SK-N-SH (cell line): ENCODE measurements at regions not wholly inside any gene's neighbourhood (a gene's known extent, or its start where the extent isn't known, plus 50 kb on each side); places are given as distances from the start of the nearest gene placed in this dataset.

ENCODE experiments used
- CTCF ChIA-PET: fragments of 300-600, 350-600 bp; formaldehyde crosslinking; extraction: SDS; loops from one replicate; lab custom pipeline; 2021; lab: Yijun Ruan, JAX
- POLR2A ChIA-PET: fragments of 350-600 bp; sonication (Branson Sonifier 250); formaldehyde crosslinking; extraction: SDS; loops from one replicate; lab custom pipeline; 2020; ENCODE audit warnings: antibody characterized with exemption, inconsistent platforms; lab: Yijun Ruan, JAX
- DNase-seq: peaks from one replicate; pipeline ENCODE4 v3.0.0; 2012
- H2AFZ ChIP-seq: fragments of 200-600 bp; sonication (generic); 2 replicates; pipeline ENCODE4 v1.8.1; 2016; ENCODE audit warnings: antibody characterized with exemption, mild to moderate bottlenecking, low read depth
- H3F3A ChIP-seq: fragments of 200-600 bp; sonication (generic); replicated peaks from 2 replicates; pipeline ENCODE3; 2016; ENCODE audit warnings: antibody characterized with exemption, mild to moderate bottlenecking; ENCODE audit not compliant: insufficient read depth
- H3K27ac ChIP-seq, 2 experiments: fragments of 200-500 bp in 1 of 2; fragments of 200-600 bp in 1 of 2; sonication (Bioruptor generic) in 1 of 2; sonication (generic), shearing (Covaris generic) in 1 of 2; 2 replicates each; pipeline versions ENCODE4 v1.5.1 to v1.6.1; 2014 to 2016; ENCODE audit warnings: low read depth in 2 of 2, inconsistent platforms in 1 of 2, low read length in 1 of 2, mild to moderate bottlenecking in 1 of 2, mixed read lengths in 1 of 2
- H3K27me3 ChIP-seq: fragments of 200-600 bp; sonication (generic), shearing (Covaris generic); 2 replicates; pipeline ENCODE4 v1.6.1; 2016; ENCODE audit warnings: mixed run types; ENCODE audit not compliant: insufficient read depth
- H3K36me3 ChIP-seq, 2 experiments: fragments of 200-500 bp in 1 of 2; fragments of 200-600 bp in 1 of 2; sonication (Bioruptor generic) in 1 of 2; sonication (generic) in 1 of 2; replicated peaks in 1 of 2; 2 replicates each; pipeline versions ENCODE3 to v1.5.1; 2014 to 2016; ENCODE audit warnings: low read length in 1 of 2, mild to moderate bottlenecking in 1 of 2; ENCODE audit not compliant: insufficient read depth in 2 of 2, control insufficient read depth in 1 of 2
- H3K4me1 ChIP-seq, 2 experiments: fragments of 200-500 bp in 1 of 2; fragments of 200-600 bp in 1 of 2; sonication (Bioruptor generic) in 1 of 2; sonication (generic), shearing (Covaris generic) in 1 of 2; 2 replicates each; pipeline versions ENCODE4 v1.5.1 to v1.6.1; 2014 to 2016; ENCODE audit warnings: low read depth in 1 of 2, low read length in 1 of 2, mixed run types in 1 of 2; ENCODE audit not compliant: insufficient read depth in 2 of 2, control insufficient read depth in 1 of 2
- H3K4me2 ChIP-seq: fragments of 200-600 bp; sonication (generic), shearing (Covaris generic); 2 replicates; pipeline ENCODE4 v1.6.1; 2017; ENCODE audit warnings: mixed run types
- H3K4me3 ChIP-seq, 2 experiments: fragments of 200-500 bp in 1 of 2; fragments of 200-600 bp in 1 of 2; sonication (Bioruptor generic) in 1 of 2; sonication (generic), shearing (Covaris generic) in 1 of 2; 2 replicates each; pipeline versions ENCODE4 v1.5.1 to v1.8.1; 2014 to 2016; ENCODE audit warnings: low read depth in 2 of 2, inconsistent platforms in 1 of 2, low read length in 1 of 2, mild to moderate bottlenecking in 1 of 2, mixed read lengths in 1 of 2, moderate library complexity in 1 of 2
- H3K79me2 ChIP-seq: fragments of 200-600 bp; sonication (generic); 2 replicates; pipeline ENCODE4 v1.8.1; 2017; ENCODE audit warnings: mild to moderate bottlenecking; ENCODE audit not compliant: insufficient read depth
- H3K9ac ChIP-seq: fragments of 200-600 bp; sonication (generic); 2 replicates; pipeline ENCODE4 v1.6.1; 2017; ENCODE audit warnings: mixed run types
- H3K9me2 ChIP-seq: fragments of 200-600 bp; sonication (generic); 2 replicates; pipeline ENCODE4 v1.6.1; 2017; ENCODE audit warnings: mixed run types
- H3K9me3 ChIP-seq: fragments of 200-600 bp; sonication (generic); 2 replicates; pipeline ENCODE4 v1.6.1; 2017; ENCODE audit warnings: mixed run types, mild to moderate bottlenecking, moderate library complexity
- H4K20me1 ChIP-seq: fragments of 200-600 bp; sonication (generic); 2 replicates; pipeline ENCODE4 v1.6.1; 2017; ENCODE audit warnings: mild to moderate bottlenecking, mixed run types; ENCODE audit not compliant: insufficient read depth
- CHD2 ChIP-seq: fragments of 150-350 bp; IDR thresholded peaks from 2 replicates; pipeline ENCODE4 v1.6.1; 2018; ENCODE audit warnings: low read length; ENCODE audit not compliant: partially characterized antibody
- CTCF ChIP-seq: fragments of 200-600 bp; sonication (generic); IDR thresholded peaks from 2 replicates; pipeline ENCODE4 v1.6.1; 2017; ENCODE audit warnings: antibody characterized with exemption, mild to moderate bottlenecking, moderate library complexity
- EP300 ChIP-seq, 2 experiments: IDR thresholded peaks; 2 replicates each; pipeline versions ENCODE4 v1.4.0 to v1.6.1; 2012; ENCODE audit warnings: borderline replicate concordance in 1 of 2, low read depth in 1 of 2, low read length in 1 of 2
- FOSL2 ChIP-seq: IDR thresholded peaks from 2 replicates; pipeline ENCODE4 v1.4.0; 2012; ENCODE audit warnings: low read depth, mild to moderate bottlenecking, moderate library complexity, borderline replicate concordance
- FOXJ3 ChIP-seq: sonication (generic); formaldehyde crosslinking; IDR thresholded peaks from 2 replicates; pipeline ENCODE4 v1.5.1; 2020; ENCODE audit warnings: mild to moderate bottlenecking, missing genetic modification reagents
- FOXM1 ChIP-seq: IDR thresholded peaks from 2 replicates; pipeline ENCODE4 v1.4.0; 2012; ENCODE audit warnings: low read depth, mild to moderate bottlenecking
- GATA2 ChIP-seq: sonication (generic); formaldehyde crosslinking; IDR thresholded peaks from 2 replicates; pipeline ENCODE4 v1.5.0; 2020; ENCODE audit warnings: mild to moderate bottlenecking, missing genetic modification reagents
- IRF3 ChIP-seq: fragments of 150-350 bp; IDR thresholded peaks from 2 replicates; pipeline ENCODE4 v1.6.1; 2016; ENCODE audit warnings: mild to moderate bottlenecking, low read depth, low read length
- JUND ChIP-seq: IDR thresholded peaks from 2 replicates; pipeline ENCODE4 v1.4.0; 2012
- NRF1 ChIP-seq: IDR thresholded peaks from 2 replicates; pipeline ENCODE4 v1.6.1; 2012; ENCODE audit warnings: low read depth, mild to moderate bottlenecking, low read length
- PBX3 ChIP-seq: IDR thresholded peaks from 2 replicates; pipeline ENCODE4; 2012
- POLR2AphosphoS5 ChIP-seq: IDR thresholded peaks from 2 replicates; pipeline ENCODE4 v1.6.1; 2012; ENCODE audit warnings: low read depth, low read length
- RFX5 ChIP-seq: IDR thresholded peaks from 2 replicates; pipeline ENCODE4 v1.6.1; 2012; ENCODE audit warnings: mild to moderate bottlenecking, improper control_type of control experiment, low read length
- RXRA ChIP-seq: IDR thresholded peaks from 2 replicates; pipeline ENCODE4 v1.4.0; 2012; ENCODE audit warnings: low read depth, mild to moderate bottlenecking, borderline replicate concordance
- SIN3A ChIP-seq: IDR thresholded peaks from 2 replicates; pipeline ENCODE4 v1.6.1; 2012; ENCODE audit warnings: low read depth, mild to moderate bottlenecking, low read length, moderate library complexity, borderline replicate concordance
- SMC3 ChIP-seq: IDR thresholded peaks from 2 replicates; pipeline ENCODE4 v1.6.1; 2012; ENCODE audit warnings: low read depth, low read length, improper control_type of control experiment
- TAF1 ChIP-seq: IDR thresholded peaks from 2 replicates; pipeline ENCODE4 v1.6.1; 2012; ENCODE audit warnings: low read depth, mild to moderate bottlenecking, low read length, moderate library complexity, borderline replicate concordance
- TEAD4 ChIP-seq: IDR thresholded peaks from 2 replicates; pipeline ENCODE4 v1.4.0; 2012; ENCODE audit warnings: mild to moderate bottlenecking, borderline replicate concordance; ENCODE audit not compliant: insufficient read depth
- USF1 ChIP-seq: IDR thresholded peaks from 2 replicates; pipeline ENCODE4 v1.4.0; 2012; ENCODE audit warnings: low read depth, borderline replicate concordance
- YY1 ChIP-seq: IDR thresholded peaks from 2 replicates; pipeline ENCODE4 v1.4.0; 2012; ENCODE audit warnings: low read depth, mild to moderate bottlenecking
- WGBS: methylation state at CpG from one replicate; pipeline ENCODE4 v1.1.6; 2017; ENCODE audit warnings: low lambda C conversion rate; 5-methylcytosine and 5-hydroxymethylcytosine counted together

GRCh38 chr11:94671553-94672366, 96.4 kb upstream of the AMOTL1 start:
- ChIA-PET CTCF (interaction anchor here (1.1 to 1.7 kb wide), 2 partner anchors 48 to 69 kb away, joined by 4 to 6 read pairs; no protein-coding TSS in a partner anchor), POLR2A (no interaction called here)
- H2AFZ ChIP-seq, result no peak overlapping the region
- no peaks in the 10 kb centered on the region for H4K20me1 ChIP-seq
- no peaks in the 10 kb centered on the region for H3K79me2 ChIP-seq
- no peaks in the 10 kb centered on the region for H3K27me3 ChIP-seq
- no peaks in the 10 kb centered on the region for H3K9me2 ChIP-seq
- H3K36me3 ChIP-seq, result no peaks in the 10 kb centered on the region
- H3K27ac ChIP-seq, result no peak overlapping the region
- TF ChIP-seq EP300 (IDR thresholded peaks at IDR 0.05; ENCODE audit: borderline replicate concordance in 1 of 2, low read depth in 1 of 2, low read length in 1 of 2) (no peak), NRF1 (no peak), GATA2 (CRISPR knock-in tag) (no peak), POLR2AphosphoS5 (no peak), IRF3 (no peak), SMC3 (no peak), FOXM1 (no peak), RFX5 (no peak), FOXJ3 (CRISPR knock-in tag) (no peak), TAF1 (no peak), FOSL2 (no peak), PBX3 (no peak), CHD2 (no peak), RXRA (no peak)
- 65% methylated on average over 5 of the region's 8 CpGs for WGBS
- no peak overlapping the region for H3K4me2 ChIP-seq
- no peaks in the 10 kb centered on the region for H3K9me3 ChIP-seq
- H3K4me1 ChIP-seq, result no peaks in the 10 kb centered on the region
- no peak overlapping the region for H3K4me3 ChIP-seq
- no peak for DNase-seq
- no peaks in the 10 kb centered on the region for H3F3A ChIP-seq
- H3K9ac ChIP-seq, result no peak overlapping the region

GRCh38 chr11:94672636-94673035, 95.5 kb upstream of the AMOTL1 start:
- Histone ChIP-seq H3K9me2 (no peaks in the 10 kb centered on the region), H3K79me2 (no peaks in the 10 kb centered on the region), H3K4me3 (no peak overlapping the region), H3K4me1 (no peaks in the 10 kb centered on the region), H3K9me3 (no peaks in the 10 kb centered on the region), H3K36me3 (no peaks in the 10 kb centered on the region), H3K4me2 (no peak overlapping the region), H3K27me3 (no peaks in the 10 kb centered on the region), H2AFZ (no peak overlapping the region), H4K20me1 (no peaks in the 10 kb centered on the region), H3K9ac (no peak overlapping the region), H3K27ac (no peak overlapping the region), H3F3A (no peaks in the 10 kb centered on the region)
- DNase-seq, result no peak
- ChIA-PET CTCF (interaction anchor here (1.1 to 1.7 kb wide), 2 partner anchors 49 to 69 kb away, joined by 4 to 6 read pairs; no protein-coding TSS in a partner anchor), POLR2A (no interaction called here)
- 51% methylated on average over 6 of the region's 8 CpGs for WGBS
- TF ChIP-seq RFX5 (no peak), YY1 (no peak), EP300 (IDR thresholded peaks at IDR 0.05; ENCODE audit: borderline replicate concordance in 1 of 2, low read depth in 1 of 2, low read length in 1 of 2) (no peak), SIN3A (no peak), USF1 (no peak), CTCF (no peak), TEAD4 (no peak), JUND (no peak)
